AG10803 (cell line): ENCODE measurements at regions not wholly inside any gene's neighbourhood (a gene's known extent, or its start where the extent isn't known, plus 50 kb on each side); places are given as distances from the start of the nearest gene placed in this dataset.

Source experiments
- DNase-seq: peaks from one replicate; pipeline ENCODE4 v3.0.0; 2010; ENCODE audit warnings: low read depth
- H3K4me3 ChIP-seq: 2 replicates; pipeline ENCODE4 v1.5.1; 2011; ENCODE audit warnings: mild to moderate bottlenecking, low read length, control low read depth
- TF ChIP-seq, protein P1 (sequence below): conservative IDR thresholded peaks from 2 replicates; pipeline ENCODE4 v1.5.1; 2011; ENCODE audit warnings: mild to moderate bottlenecking, low read length, control low read depth, inconsistent platforms

- no peak overlapping the region for H3K4me3 ChIP-seq
- DNase-seq = no peak
- TF ChIP-seq, protein P1, sequence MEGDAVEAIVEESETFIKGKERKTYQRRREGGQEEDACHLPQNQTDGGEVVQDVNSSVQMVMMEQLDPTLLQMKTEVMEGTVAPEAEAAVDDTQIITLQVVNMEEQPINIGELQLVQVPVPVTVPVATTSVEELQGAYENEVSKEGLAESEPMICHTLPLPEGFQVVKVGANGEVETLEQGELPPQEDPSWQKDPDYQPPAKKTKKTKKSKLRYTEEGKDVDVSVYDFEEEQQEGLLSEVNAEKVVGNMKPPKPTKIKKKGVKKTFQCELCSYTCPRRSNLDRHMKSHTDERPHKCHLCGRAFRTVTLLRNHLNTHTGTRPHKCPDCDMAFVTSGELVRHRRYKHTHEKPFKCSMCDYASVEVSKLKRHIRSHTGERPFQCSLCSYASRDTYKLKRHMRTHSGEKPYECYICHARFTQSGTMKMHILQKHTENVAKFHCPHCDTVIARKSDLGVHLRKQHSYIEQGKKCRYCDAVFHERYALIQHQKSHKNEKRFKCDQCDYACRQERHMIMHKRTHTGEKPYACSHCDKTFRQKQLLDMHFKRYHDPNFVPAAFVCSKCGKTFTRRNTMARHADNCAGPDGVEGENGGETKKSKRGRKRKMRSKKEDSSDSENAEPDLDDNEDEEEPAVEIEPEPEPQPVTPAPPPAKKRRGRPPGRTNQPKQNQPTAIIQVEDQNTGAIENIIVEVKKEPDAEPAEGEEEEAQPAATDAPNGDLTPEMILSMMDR = no peak
Measured at GRCh38 chr14:99118946-99119345, 153.1 kb downstream of the BCL11B start.
